ENCODE measurements at regions not wholly inside any gene's neighbourhood (a gene's known extent, or its start where the extent isn't known, plus 50 kb on each side); places are given as distances from the start of the nearest gene placed in this dataset.

DNA sequence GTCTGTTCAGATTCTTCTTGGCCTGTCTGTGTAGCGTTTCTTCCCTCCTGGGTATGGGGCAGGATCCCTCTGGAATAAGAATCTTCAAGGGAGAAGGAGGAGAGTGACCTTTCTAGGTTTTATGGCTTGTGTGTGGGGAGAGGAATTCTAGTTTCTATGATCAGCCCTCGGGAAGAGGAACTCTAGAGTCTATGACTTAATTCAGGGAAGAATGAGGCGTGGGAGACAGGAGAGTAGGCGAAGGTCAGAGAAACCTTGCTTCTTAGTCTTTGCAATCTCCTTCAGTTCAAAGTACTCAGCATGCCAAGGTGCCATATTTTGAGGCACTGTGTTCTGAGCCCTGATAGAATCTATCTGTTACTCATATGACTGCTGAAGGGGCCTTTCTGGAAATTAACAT is 99.2 kb upstream of the C3orf80 start:
- no peaks in the 10 kb centered on the region for H3K9me3 Mint-ChIP-seq
- H3K27me3 Mint-ChIP-seq: peaks cover 0 to 7% (median 1%) of the 10 kb centered on the region in 5 donors
- no peaks in the 10 kb centered on the region for H3K4me1 Mint-ChIP-seq
- POLR2A ChIA-PET: no interaction called here
- no peak overlapping the region for H3K4me3 Mint-ChIP-seq
- H3K27ac Mint-ChIP-seq: no peak overlapping the region
- H3K36me3 Mint-ChIP-seq: no peaks in the 10 kb centered on the region
- ATAC-seq: no peak
- DNase-seq: no peak

DNA sequence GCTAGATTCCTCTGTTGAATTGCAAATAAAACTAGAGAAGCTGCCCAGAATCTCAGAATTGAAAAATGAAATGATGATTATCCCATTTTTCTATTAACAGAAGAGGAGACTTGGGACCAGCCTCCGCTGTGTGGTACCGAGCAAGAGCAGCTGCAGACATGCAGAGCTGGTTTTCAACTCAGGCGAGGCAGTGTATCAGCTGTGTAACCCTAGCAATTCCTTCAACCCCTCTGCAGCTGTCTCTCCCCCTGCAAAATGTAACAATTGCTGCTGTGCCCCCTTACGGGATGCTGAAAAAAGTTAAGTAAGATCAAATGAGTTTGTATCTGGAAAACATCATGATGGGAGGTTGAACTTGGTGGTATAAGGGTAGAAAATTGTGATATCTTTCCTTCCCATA is 98.5 kb upstream of the C3orf80 start:
- no peaks in the 10 kb centered on the region for H3K36me3 Mint-ChIP-seq
- POLR2A ChIA-PET: no interaction called here
- no peak overlapping the region for H3K4me3 Mint-ChIP-seq
- no peaks in the 10 kb centered on the region for H3K9me3 Mint-ChIP-seq
- no peaks in the 10 kb centered on the region for H3K4me1 Mint-ChIP-seq
- DNase-seq: no peak
- ATAC-seq: no peak
- H3K27me3 Mint-ChIP-seq: peaks cover 0 to 7% (median 1%) of the 10 kb centered on the region in 5 donors
- H3K27ac Mint-ChIP-seq: no peak overlapping the region

DNA sequence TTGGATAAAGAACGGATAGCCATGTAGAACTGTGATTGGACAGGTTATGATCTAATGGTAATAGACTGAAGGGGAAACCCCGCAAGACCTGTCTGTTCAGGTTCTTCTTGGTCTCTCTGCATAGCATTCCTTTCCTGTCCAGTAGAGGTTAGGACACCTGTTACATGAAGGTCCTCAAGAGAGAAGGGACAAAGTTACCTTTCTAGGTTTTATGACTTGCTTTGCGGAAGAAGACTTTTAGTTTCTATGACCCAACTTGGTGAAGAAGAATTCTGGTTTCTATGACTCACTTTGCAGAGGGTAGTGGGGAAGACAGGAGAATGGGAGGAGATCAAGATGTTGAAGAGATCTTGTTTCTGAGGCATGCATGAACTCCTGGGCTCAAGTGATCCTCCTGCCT is 97.9 kb upstream of the C3orf80 start:
- H3K4me1 Mint-ChIP-seq: no peaks in the 10 kb centered on the region
- H3K4me3 Mint-ChIP-seq: no peak overlapping the region
- peaks cover 0 to 7% (median 1%) of the 10 kb centered on the region in 5 donors for H3K27me3 Mint-ChIP-seq
- H3K27ac Mint-ChIP-seq: no peak overlapping the region
- no peaks in the 10 kb centered on the region for H3K36me3 Mint-ChIP-seq
- DNase-seq: no peak
- ATAC-seq: no peak
- POLR2A ChIA-PET: no interaction called here
- H3K9me3 Mint-ChIP-seq: no peaks in the 10 kb centered on the region

DNA sequence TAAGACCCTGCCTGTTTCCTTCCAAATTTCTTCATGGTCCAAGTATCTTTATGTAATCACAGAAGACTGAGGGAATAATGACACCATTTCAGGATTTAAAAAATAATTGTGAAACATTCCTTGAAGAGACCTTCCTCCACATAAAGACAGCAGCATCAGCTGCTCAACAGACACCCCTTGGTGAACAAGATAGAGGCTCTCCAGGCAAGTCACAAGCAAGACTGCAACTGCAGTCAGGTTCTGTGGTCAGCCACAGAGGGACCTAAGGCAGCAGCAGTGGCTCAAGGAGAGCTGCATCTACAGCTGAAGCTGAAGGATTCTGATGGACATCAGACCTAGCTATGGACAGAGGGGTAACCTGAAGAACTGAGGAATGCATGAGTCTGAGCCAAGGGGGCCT is 97.2 kb upstream of the C3orf80 start:
- H3K27me3 Mint-ChIP-seq: peaks cover 0 to 7% (median 1%) of the 10 kb centered on the region in 5 donors
- no peaks in the 10 kb centered on the region for H3K36me3 Mint-ChIP-seq
- DNase-seq (no peak), ATAC-seq (no peak)
- peak overlapping the region in 1 of 10 donors; percentile 9 for H3K27ac Mint-ChIP-seq
- H3K4me3 Mint-ChIP-seq: no peak overlapping the region
- POLR2A ChIA-PET: no interaction called here
- no peaks in the 10 kb centered on the region for H3K4me1 Mint-ChIP-seq
- no peaks in the 10 kb centered on the region for H3K9me3 Mint-ChIP-seq

DNA sequence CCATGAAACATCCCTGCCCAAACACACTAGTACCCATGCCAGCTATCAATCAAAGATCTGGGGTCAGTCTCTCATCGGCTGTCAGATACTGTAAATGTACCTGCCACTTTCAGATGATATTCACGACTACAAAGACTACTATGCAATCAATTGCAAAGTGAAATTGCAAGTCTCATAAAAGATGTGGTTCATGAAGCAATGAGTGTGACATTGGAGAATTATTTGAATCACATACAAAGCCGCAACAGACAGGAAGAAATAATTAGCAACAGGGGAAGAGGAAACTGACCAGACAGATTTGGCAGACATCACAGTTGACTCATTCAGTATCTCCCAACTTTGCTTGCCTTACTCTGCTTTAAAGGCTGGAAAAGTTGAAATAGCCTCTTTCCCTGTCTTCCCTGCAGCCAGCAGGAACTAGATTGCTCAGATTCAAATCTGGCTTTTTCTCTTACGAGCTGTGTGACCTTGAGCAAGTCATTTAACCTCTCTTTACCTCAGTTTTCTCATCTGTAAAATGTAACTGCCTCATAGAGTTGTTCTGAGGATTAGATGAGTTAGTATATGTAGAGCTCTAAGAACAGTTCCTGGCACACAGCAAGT is 95.7 kb upstream of the C3orf80 start:
- Mint-ChIP-seq H3K27ac (no peak overlapping the region), H3K27me3 (peaks cover 0 to 7% (median 3%) of the 10 kb centered on the region in 5 donors), H3K4me3 (no peak overlapping the region), H3K4me1 (no peaks in the 10 kb centered on the region), H3K9me3 (no peaks in the 10 kb centered on the region), H3K36me3 (no peaks in the 10 kb centered on the region)
- ATAC-seq: no peak
- DNase-seq: no peak
- POLR2A ChIA-PET: no interaction called here

DNA sequence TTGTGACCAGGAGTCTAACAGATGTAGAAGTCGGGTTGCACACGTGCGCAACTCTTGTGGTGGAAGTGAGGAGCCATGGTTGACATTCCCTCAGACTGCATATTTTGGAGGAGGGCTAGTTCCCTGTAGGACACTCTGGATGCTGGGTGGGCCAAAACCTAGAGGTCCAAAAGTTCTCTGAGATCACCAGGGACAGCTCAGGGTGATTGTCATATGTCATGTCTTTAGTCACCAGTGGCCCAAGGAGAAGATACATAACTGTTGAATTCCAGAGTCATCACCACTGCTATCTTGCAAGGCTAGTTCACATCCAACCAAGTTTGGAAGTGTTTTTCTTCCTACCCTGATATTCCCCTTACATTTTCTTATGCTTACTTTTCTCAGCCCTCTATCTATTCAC is 95.2 kb upstream of the C3orf80 start:
- Mint-ChIP-seq H3K9me3 (no peaks in the 10 kb centered on the region), H3K4me1 (no peaks in the 10 kb centered on the region), H3K27ac (no peak overlapping the region), H3K36me3 (no peaks in the 10 kb centered on the region), H3K27me3 (peaks cover 0 to 7% (median 3%) of the 10 kb centered on the region in 5 donors), H3K4me3 (no peak overlapping the region)
- POLR2A ChIA-PET: no interaction called here
- ATAC-seq: no peak
- DNase-seq: no peak

DNA sequence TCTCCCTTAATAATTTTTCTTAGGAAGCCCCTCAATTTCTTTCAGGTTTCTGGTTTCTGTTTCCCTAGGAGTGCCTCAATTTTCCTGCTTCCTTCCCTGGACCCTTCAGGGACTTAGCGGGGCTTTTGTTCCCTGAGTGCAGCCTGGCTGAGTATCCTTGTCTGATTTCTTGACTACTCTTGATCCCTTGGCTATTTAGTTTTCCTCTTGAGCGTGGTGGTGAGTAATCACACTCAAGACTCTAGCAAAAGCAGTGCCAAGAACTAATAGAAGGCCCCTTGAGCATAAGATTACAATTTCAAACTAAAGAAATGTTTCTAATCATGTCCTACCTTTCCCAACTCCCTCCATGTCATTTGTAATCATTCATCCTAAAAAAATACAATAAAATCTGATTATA is 94.3 kb upstream of the C3orf80 start:
- Mint-ChIP-seq H3K27ac (no peak overlapping the region), H3K4me3 (no peak overlapping the region), H3K27me3 (peaks cover 0 to 7% (median 3%) of the 10 kb centered on the region in 5 donors), H3K4me1 (no peaks in the 10 kb centered on the region), H3K9me3 (no peaks in the 10 kb centered on the region), H3K36me3 (no peaks in the 10 kb centered on the region)
- ATAC-seq (no peak), DNase-seq (no peak)
- POLR2A ChIA-PET: no interaction called here

DNA sequence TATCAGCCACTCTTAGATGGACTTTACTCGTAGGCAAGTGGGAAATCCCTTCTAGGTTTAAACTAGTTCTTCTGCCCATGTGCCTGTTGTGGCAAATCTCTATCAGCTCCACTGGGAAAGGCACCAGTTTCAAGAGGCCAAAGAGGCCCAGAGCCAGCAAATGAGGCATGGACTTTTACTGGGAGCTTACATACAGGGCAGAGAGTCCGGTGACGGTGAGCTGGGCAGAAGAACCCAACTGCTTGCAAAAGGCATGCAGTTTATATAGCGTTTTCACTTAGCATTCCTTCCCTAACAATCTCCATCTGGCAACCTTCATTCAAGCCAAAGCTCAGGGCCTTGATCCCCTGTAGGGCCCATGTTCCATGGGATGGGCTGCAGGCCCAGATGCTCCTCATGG is 93.0 kb upstream of the C3orf80 start:
- peaks cover 0 to 1% (median 0%) of the 10 kb centered on the region in 4 donors for H3K4me1 Mint-ChIP-seq
- no peaks in the 10 kb centered on the region for H3K9me3 Mint-ChIP-seq
- no peak overlapping the region for H3K4me3 Mint-ChIP-seq
- ATAC-seq (no peak), DNase-seq (no peak)
- H3K27ac Mint-ChIP-seq: no peak overlapping the region
- no peaks in the 10 kb centered on the region for H3K36me3 Mint-ChIP-seq
- H3K27me3 Mint-ChIP-seq: peaks cover 1 to 8% (median 4%) of the 10 kb centered on the region in 5 donors
- POLR2A ChIA-PET: no interaction called here

DNA sequence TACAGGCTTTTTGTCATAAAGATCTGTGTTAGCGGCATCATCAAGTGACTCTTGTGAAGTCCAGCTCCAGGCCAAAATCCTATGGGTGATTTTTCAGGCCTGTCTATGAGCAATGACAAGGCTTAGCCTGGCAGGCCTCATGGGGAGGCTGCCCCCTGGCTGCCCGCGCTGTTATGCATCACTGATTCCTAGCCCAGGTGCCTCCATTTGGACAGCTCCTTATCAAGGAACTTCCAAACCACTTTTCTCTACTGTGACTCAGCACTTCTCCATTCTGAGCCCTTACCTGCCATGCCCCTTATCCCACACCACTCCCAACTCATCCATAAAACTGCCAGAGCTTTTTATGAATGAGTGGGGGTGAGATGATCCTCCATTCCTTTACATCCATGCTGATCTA is 91.5 kb upstream of the C3orf80 start:
- POLR2A ChIA-PET: no interaction called here
- H3K36me3 Mint-ChIP-seq: no peaks in the 10 kb centered on the region
- no peaks in the 10 kb centered on the region for H3K9me3 Mint-ChIP-seq
- peaks cover 0 to 1% (median 0%) of the 10 kb centered on the region in 4 donors for H3K4me1 Mint-ChIP-seq
- ATAC-seq: no peak
- no peak overlapping the region for H3K4me3 Mint-ChIP-seq
- no peak for DNase-seq
- H3K27me3 Mint-ChIP-seq: peaks cover 0 to 8% (median 3%) of the 10 kb centered on the region in 5 donors
- no peak overlapping the region for H3K27ac Mint-ChIP-seq

DNA sequence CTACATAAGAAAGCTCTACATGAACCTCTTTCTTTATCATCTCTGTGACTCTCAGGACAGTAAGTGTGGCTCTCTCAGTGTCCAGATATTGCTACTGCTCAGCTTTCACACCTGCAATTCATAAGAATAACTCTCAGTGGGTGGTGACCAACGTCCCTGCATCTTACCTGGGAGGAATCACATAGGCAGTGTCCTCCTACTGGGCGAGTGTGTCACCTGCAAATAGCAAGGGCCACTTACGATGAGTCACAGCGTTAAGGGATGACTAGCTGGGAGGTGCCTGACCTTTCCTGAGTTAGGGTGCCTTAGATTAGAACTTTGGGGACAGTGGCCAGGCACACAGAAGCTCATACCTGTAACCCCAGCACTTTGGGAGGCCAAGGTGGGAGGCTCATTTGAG is 90.8 kb upstream of the C3orf80 start:
- no peak for DNase-seq
- Mint-ChIP-seq H3K4me1 (peaks cover 0 to 1% (median 0%) of the 10 kb centered on the region in 4 donors), H3K27me3 (peaks cover 0 to 8% (median 3%) of the 10 kb centered on the region in 5 donors), H3K27ac (no peak overlapping the region), H3K36me3 (no peaks in the 10 kb centered on the region), H3K4me3 (no peak overlapping the region), H3K9me3 (no peaks in the 10 kb centered on the region)
- POLR2A ChIA-PET: no interaction called here
- ATAC-seq: no peak

DNA sequence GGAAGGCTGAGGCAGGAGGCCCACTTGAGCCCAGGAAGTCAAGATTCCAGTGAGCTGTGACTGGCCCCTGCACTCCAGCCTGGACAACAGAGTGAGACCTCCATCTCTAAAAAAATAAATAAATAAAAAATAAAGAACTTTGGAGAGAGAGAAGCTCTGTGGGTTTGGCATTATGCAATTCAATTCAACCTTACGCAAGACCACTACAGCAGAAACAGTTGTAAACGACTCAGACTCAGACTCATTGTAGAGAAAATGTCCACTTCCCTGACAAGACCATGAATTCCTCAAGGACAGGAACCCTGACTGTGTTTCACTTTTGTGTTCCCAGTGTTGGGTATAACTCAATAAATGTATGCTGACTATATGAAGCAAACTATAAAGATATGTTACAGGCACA is 90.3 kb upstream of the C3orf80 start:
- H3K9me3 Mint-ChIP-seq: no peaks in the 10 kb centered on the region
- POLR2A ChIA-PET: no interaction called here
- no peaks in the 10 kb centered on the region for H3K36me3 Mint-ChIP-seq
- no peak overlapping the region for H3K4me3 Mint-ChIP-seq
- ATAC-seq (no peak), DNase-seq (no peak)
- peaks cover 0 to 8% (median 3%) of the 10 kb centered on the region in 5 donors for H3K27me3 Mint-ChIP-seq
- H3K27ac Mint-ChIP-seq: no peak overlapping the region
- peaks cover 0 to 1% (median 0%) of the 10 kb centered on the region in 4 donors for H3K4me1 Mint-ChIP-seq

DNA sequence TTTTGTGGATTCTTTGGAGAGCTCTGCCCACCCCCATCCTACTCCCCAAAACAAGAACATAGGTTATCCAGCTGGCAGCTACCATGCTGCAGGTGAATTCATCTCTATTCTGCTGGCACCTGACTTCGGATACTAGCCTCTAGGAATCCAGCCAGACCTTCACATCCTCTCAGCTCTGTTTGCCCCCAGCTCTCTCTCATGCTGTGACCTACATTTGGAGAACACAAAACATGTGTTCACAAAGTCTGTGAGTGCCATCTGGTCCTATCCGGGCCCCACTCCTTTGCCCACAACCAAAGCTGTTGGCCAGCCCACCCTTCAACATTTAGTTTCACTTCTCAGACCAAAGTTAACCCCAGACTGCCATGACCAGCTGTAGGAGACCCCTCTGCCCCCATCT is 89.4 kb upstream of the C3orf80 start:
- Mint-ChIP-seq H3K9me3 (no peaks in the 10 kb centered on the region), H3K4me1 (peaks cover 0 to 1% (median 0%) of the 10 kb centered on the region in 4 donors), H3K27me3 (peaks cover 0 to 8% (median 3%) of the 10 kb centered on the region in 5 donors), H3K36me3 (no peaks in the 10 kb centered on the region), H3K27ac (no peak overlapping the region), H3K4me3 (no peak overlapping the region)
- DNase-seq (no peak), ATAC-seq (no peak)
- POLR2A ChIA-PET: no interaction called here

DNA sequence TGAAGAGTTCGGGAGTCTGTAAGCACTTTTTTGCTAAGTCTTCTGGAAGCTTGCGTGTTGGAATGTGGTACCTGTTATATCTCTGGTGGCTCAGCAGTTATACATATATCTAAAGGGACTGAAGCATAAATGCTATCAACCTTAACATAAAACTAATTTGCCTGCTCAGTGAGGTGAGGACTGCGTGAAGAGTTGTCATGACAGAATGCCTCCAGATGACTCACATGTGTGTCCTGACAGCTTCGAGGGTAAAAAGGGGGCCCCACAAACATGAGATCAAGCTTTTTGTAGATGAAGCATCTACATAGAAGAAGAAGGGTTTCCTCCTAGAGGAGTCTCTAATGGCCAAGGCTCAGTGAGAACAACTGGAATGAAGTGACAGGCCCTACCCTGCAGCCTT is 88.8 kb upstream of the C3orf80 start:
- Mint-ChIP-seq H3K27ac (no peak overlapping the region), H3K4me3 (no peak overlapping the region), H3K9me3 (no peaks in the 10 kb centered on the region), H3K27me3 (peaks cover 0 to 8% (median 0%) of the 10 kb centered on the region in 5 donors), H3K4me1 (peaks cover 0 to 1% (median 0%) of the 10 kb centered on the region in 4 donors), H3K36me3 (no peaks in the 10 kb centered on the region)
- ATAC-seq (no peak), DNase-seq (no peak)
- POLR2A ChIA-PET: no interaction called here

DNA sequence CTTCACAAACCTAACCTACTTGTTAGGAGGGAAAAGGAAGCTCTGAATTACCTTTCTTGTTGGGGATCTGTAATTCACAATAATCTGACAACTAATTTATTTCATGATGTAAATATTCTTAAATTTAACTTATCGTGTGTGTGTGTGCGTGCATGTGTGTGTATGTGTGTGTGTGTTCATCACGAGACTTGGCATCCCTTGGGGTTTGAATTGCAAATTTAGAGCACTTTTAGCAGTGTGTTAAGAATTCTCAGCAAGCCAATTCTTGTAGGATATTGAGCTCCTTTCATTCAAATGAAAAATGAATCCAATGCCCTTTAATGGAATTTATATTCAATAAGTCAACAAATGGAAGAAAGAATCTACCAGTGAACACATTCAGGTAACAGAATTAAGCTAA is 85.9 kb upstream of the C3orf80 start:
- no peak overlapping the region for H3K4me3 Mint-ChIP-seq

More for the DNA sequence above, 85.9 kb upstream of the C3orf80 start:
- peaks cover 0 to 11% (median 0%) of the 10 kb centered on the region in 3 donors for H3K36me3 Mint-ChIP-seq
- POLR2A ChIA-PET: no interaction called here
- H3K4me1 Mint-ChIP-seq: peaks cover 0 to 1% (median 0%) of the 10 kb centered on the region in 4 donors
- H3K27ac Mint-ChIP-seq: no peak overlapping the region
- peaks cover 0 to 18% (median 0%) of the 10 kb centered on the region in 5 donors for H3K27me3 Mint-ChIP-seq
- ATAC-seq (no peak), DNase-seq (no peak)
- H3K9me3 Mint-ChIP-seq: peaks cover 0 to 21% (median 16%) of the 10 kb centered on the region in 9 donors

Data from naive thymus-derived CD8-positive, alpha-beta T cell (primary cell).